GM12878 (cell line): ENCODE measurements at regions not wholly inside any gene's neighbourhood (a gene's known extent, or its start where the extent isn't known, plus 50 kb on each side); places are given as distances from the start of the nearest gene placed in this dataset.

Source experiments
- ATAC-seq: fragments of 200-7000 bp; cut with Tn5 transposase; 3 replicates; pipeline ENCODE4 v1.9.1; 2020; ENCODE audit warnings: mild to moderate bottlenecking, moderate library complexity
- BruUV-seq: library from RNA; stranded (reverse); fragments of 400-500 nt; replicated peaks from 2 replicates; lab custom pipeline; 2021; lab: Mats Ljungman, UMichigan
- CTCF ChIA-PET: fragments of 300-600 bp; sonication (Branson Sonifier 250); formaldehyde crosslinking; extraction: SDS; loops from one replicate; lab custom pipeline; 2021; ENCODE audit warnings: inconsistent platforms; lab: Yijun Ruan, JAX
- POLR2A ChIA-PET: fragments of 350-600 bp; formaldehyde crosslinking; extraction: SDS; loops from one replicate; lab custom pipeline; 2021; ENCODE audit warnings: inconsistent platforms; lab: Charles Lee
- RAD21 ChIA-PET: fragments of 300-600 bp; sonication (Branson Sonifier 250); formaldehyde crosslinking; loops from one replicate; lab custom pipeline; 2023; ENCODE audit warnings: antibody characterized with exemption; ENCODE audit not compliant: unreplicated experiment; lab: Charles Lee
- SMC1A ChIA-PET: fragments of 300-600 bp; sonication (Branson Sonifier 250); formaldehyde crosslinking; loops from one replicate; lab custom pipeline; 2023; ENCODE audit not compliant: unreplicated experiment, uncharacterized antibody; lab: Charles Lee
- DNase-seq: peaks from one replicate; pipeline ENCODE4 v3.0.0-alpha.2; 2011; ENCODE audit warnings: low read depth, low spot score
- FAIRE-seq: peaks from 3 replicates; lab custom pipeline; 2011; peaks lifted over from hg19 to GRCh38; lab: Jason Lieb, UNC
- H2AFZ ChIP-seq: 2 replicates; pipeline ENCODE4 v1.6.0; 2011; ENCODE audit warnings: low read depth, low read length, control low read depth; ENCODE audit not compliant: control insufficient read depth
- H3K27ac ChIP-seq: 2 replicates; pipeline ENCODE4 v1.5.1; 2011; ENCODE audit warnings: control low read depth; ENCODE audit not compliant: control insufficient read depth, insufficient read depth
- H3K27me3 ChIP-seq, 2 experiments: replicated peaks in 1 of 2; 2 replicates each; pipeline versions ENCODE4 v1.6.0 to v1.6.1; 2011; ENCODE audit warnings: low read length in 1 of 2; ENCODE audit not compliant: control insufficient read depth in 2 of 2, insufficient read depth in 2 of 2
- H3K36me3 ChIP-seq, 2 experiments: 2 replicates each; pipeline ENCODE4 v1.5.1; 2011; ENCODE audit warnings: low read length in 1 of 2; ENCODE audit not compliant: control insufficient read depth in 2 of 2, insufficient read depth in 2 of 2
- H3K4me1 ChIP-seq: 2 replicates; pipeline ENCODE4 v1.6.1; 2011; ENCODE audit warnings: mild to moderate bottlenecking, low read length, moderate library complexity, mixed read lengths; ENCODE audit not compliant: control insufficient read depth, insufficient read depth
- H3K4me2 ChIP-seq: 2 replicates; pipeline ENCODE4 v1.6.0; 2011; ENCODE audit warnings: control low read depth; ENCODE audit not compliant: control insufficient read depth, insufficient read depth
- H3K4me3 ChIP-seq: fragments of 200-600 bp; sonication (generic); 2 replicates; pipeline ENCODE4 v1.5.1; 2016
- H3K79me2 ChIP-seq: 2 replicates; pipeline ENCODE4 v1.6.0; 2011; ENCODE audit warnings: low read length; ENCODE audit not compliant: control insufficient read depth, insufficient read depth
- H3K9ac ChIP-seq: 2 replicates; pipeline ENCODE4 v1.8.0; 2011; ENCODE audit warnings: low read length, control low read depth, mixed read lengths; ENCODE audit not compliant: control insufficient read depth, insufficient read depth
- H3K9me3 ChIP-seq: replicated peaks from 3 replicates; pipeline ENCODE4 v1.5.1; 2011; ENCODE audit warnings: mild to moderate bottlenecking, low read length; ENCODE audit not compliant: control insufficient read depth, insufficient read depth
- H4K20me1 ChIP-seq: 2 replicates; pipeline ENCODE4 v1.6.0; 2011; ENCODE audit not compliant: control insufficient read depth, insufficient read depth
- DPF2 ChIP-seq: fragments of 450-650 bp; IDR thresholded peaks from 2 replicates; pipeline ENCODE4 v1.6.1; 2017; ENCODE audit warnings: mild to moderate bottlenecking
- FOXK2 ChIP-seq: fragments of 450-650 bp; IDR thresholded peaks from 2 replicates; pipeline ENCODE4 v1.6.1; 2017; ENCODE audit warnings: mild to moderate bottlenecking, moderate library complexity
- FOXM1 ChIP-seq: IDR thresholded peaks from 2 replicates; pipeline ENCODE4 v1.6.1; 2012; ENCODE audit warnings: low read depth, mild to moderate bottlenecking, inconsistent platforms, low read length, moderate library complexity
- GABPA ChIP-seq: IDR thresholded peaks from 2 replicates; pipeline ENCODE4 v1.6.1; 2014; ENCODE audit warnings: antibody characterized with exemption, low read depth, mild to moderate bottlenecking, inconsistent platforms
- IKZF2 ChIP-seq, 2 experiments: fragments of 450-650 bp; IDR thresholded peaks; 2 replicates each; pipeline ENCODE4 v1.6.1; 2017; ENCODE audit warnings: mild to moderate bottlenecking in 2 of 2, moderate library complexity in 2 of 2
- KLF5 ChIP-seq: fragments of 450-650 bp; IDR thresholded peaks from 2 replicates; pipeline ENCODE4 v1.6.1; 2014; ENCODE audit warnings: mild to moderate bottlenecking; ENCODE audit not compliant: partially characterized antibody
- PAX8 ChIP-seq: fragments of 450-650 bp; IDR thresholded peaks from 2 replicates; pipeline ENCODE4 v1.6.1; 2017; ENCODE audit warnings: mild to moderate bottlenecking, moderate library complexity
- RB1 ChIP-seq: fragments of 450-650 bp; formaldehyde crosslinking; IDR thresholded peaks from 2 replicates; pipeline ENCODE4 v1.6.1; 2017; ENCODE audit warnings: mild to moderate bottlenecking, borderline replicate concordance
- SUZ12 ChIP-seq: fragments of 200-600 bp; sonication (generic); IDR thresholded peaks from one replicate; pipeline ENCODE4 v1.6.1; 2018; ENCODE audit warnings: antibody characterized with exemption, mild to moderate bottlenecking; ENCODE audit not compliant: unreplicated experiment
- TAF1 ChIP-seq: IDR thresholded peaks from 2 replicates; pipeline ENCODE4 v1.6.1; 2011; ENCODE audit warnings: mild to moderate bottlenecking, low read depth, low read length, borderline replicate concordance
- TCF7 ChIP-seq: IDR thresholded peaks from 2 replicates; pipeline ENCODE4 v1.6.1; 2014; ENCODE audit warnings: antibody characterized with exemption, borderline replicate concordance
- ZBTB4 ChIP-seq: fragments of 450-650 bp; formaldehyde crosslinking; IDR thresholded peaks from 2 replicates; pipeline ENCODE4 v1.4.0; 2022; ENCODE audit warnings: mild to moderate bottlenecking, moderate library complexity
- WGBS: methylation state at CpG from one replicate; pipeline ENCODE4 v1.1.6; 2016; ENCODE audit warnings: low lambda C conversion rate; ENCODE audit not compliant: insufficient replicate concordance, insufficient coverage; ENCODE audit errors: missing lambda C conversion rate; 5-methylcytosine and 5-hydroxymethylcytosine counted together
- in situ Hi-C: fragments of 300-500 bp; cut with MboI; formaldehyde crosslinking; loops from 9 replicates; pipeline ENCODE4 v1.14.3; 2018; ENCODE audit warnings: mixed read lengths
- intact Hi-C: fragments of 100-400 bp; cut with micrococcal nuclease; formaldehyde crosslinking; loops from one replicate; pipeline ENCODE4 v1.14.2; 2022; ENCODE audit not compliant: unreplicated experiment

- CTCF ChIA-PET, result no interaction called here
- FAIRE-seq (no peak), DNase-seq (no peak), ATAC-seq (no peak)
- no peaks in the 10 kb centered on the region for H3K27me3 ChIP-seq
- no peak overlapping the region for H2AFZ ChIP-seq
- WGBS, result 46% methylated on average over 8 of the region's 8 CpGs
- H3K36me3 ChIP-seq, result no peaks in the 10 kb centered on the region
- H4K20me1 ChIP-seq, result no peaks in the 10 kb centered on the region
- no peak overlapping the region for H3K4me3 ChIP-seq
- H3K4me1 ChIP-seq, result no peaks in the 10 kb centered on the region
- no TSS peak for BruUV-seq
- RAD21 ChIA-PET, result no interaction called here
- H3K9me3 ChIP-seq, result no peaks in the 10 kb centered on the region; the same call in 2 of the 3 replicates
- no peak overlapping the region for H3K27ac ChIP-seq
- in situ Hi-C loops, result loop anchor here (10.0 kb wide), 1 partner anchor 965 kb away; no protein-coding TSS in a partner anchor
- SMC1A ChIA-PET, result no interaction called here
- H3K9ac ChIP-seq, result no peak overlapping the region
- no peak for TF ChIP-seq ZBTB4 (CRISPR knock-in tag)
- POLR2A ChIA-PET, result no interaction called here
- no peaks in the 10 kb centered on the region for H3K79me2 ChIP-seq
- no peak overlapping the region for H3K4me2 ChIP-seq
- intact Hi-C loops, result no loop called here
These were observed 647.4 kb downstream of the MED13L start for GRCh38 chr12:115630136-115630535.

GRCh38 chr12:115626210-115626609 is 651.3 kb downstream of the MED13L start:
- RAD21 ChIA-PET, result no interaction called here
- POLR2A ChIA-PET, result no interaction called here
- no peaks in the 10 kb centered on the region for H4K20me1 ChIP-seq
- no peaks in the 10 kb centered on the region; the same call in 2 of the 3 replicates for H3K9me3 ChIP-seq
- WGBS, result 17% methylated on average over 3 of the region's 3 CpGs
- CTCF ChIA-PET, result no interaction called here
- FAIRE-seq, result no peak
- H3K4me3 ChIP-seq, result no peak overlapping the region
- SMC1A ChIA-PET, result no interaction called here
- in situ Hi-C loops (no loop called here), intact Hi-C loops (no loop called here)
- H3K27me3 ChIP-seq, result no peaks in the 10 kb centered on the region
- TF ChIP-seq FOXM1 (no peak), SUZ12 (no peak), TCF7 (no peak), PAX8 (no peak), DPF2 (no peak), KLF5 (no peak), GABPA (no peak), TAF1 (no peak), FOXK2 (no peak), RB1 (no peak), IKZF2 (IDR thresholded peaks at IDR 0.05) (no peak)
- TF ChIP-seq, all 136 proteins: peak for 0
- no peaks in the 10 kb centered on the region for H3K36me3 ChIP-seq
- no peak overlapping the region for H2AFZ ChIP-seq
- no TSS peak for BruUV-seq
- no peaks in the 10 kb centered on the region for H3K4me1 ChIP-seq
- ATAC-seq (no peak), DNase-seq (no peak)
- H3K9ac ChIP-seq, result no peak overlapping the region
- H3K79me2 ChIP-seq, result no peaks in the 10 kb centered on the region
- no peak overlapping the region for H3K27ac ChIP-seq
- H3K4me2 ChIP-seq, result no peak overlapping the region
